K562 (cell line): ENCODE measurements at regions not wholly inside any gene's neighbourhood (a gene's known extent, or its start where the extent isn't known, plus 50 kb on each side); places are given as distances from the start of the nearest gene placed in this dataset.

ENCODE experiments used
- BRF2 ChIP-seq: IDR thresholded peaks from 3 replicates; pipeline ENCODE4 v1.6.1; 2011; ENCODE audit warnings: borderline replicate concordance, mild to moderate bottlenecking; ENCODE audit not compliant: insufficient read length, insufficient read depth
- CBX8 ChIP-seq: fragments of 200-600 bp; sonication (generic); IDR thresholded peaks from 2 replicates; pipeline ENCODE4 v1.6.1; 2012; ENCODE audit warnings: borderline replicate concordance, mixed run types, low read depth, mild to moderate bottlenecking, moderate library complexity, mixed read lengths, low read length, control low read depth, inconsistent platforms; ENCODE audit not compliant: poor library complexity, severe bottlenecking; ENCODE audit errors: extremely low read depth
- CTCF ChIP-seq, 3 experiments: IDR thresholded peaks in 2 of 3; conservative IDR thresholded peaks in 1 of 3; 2 replicates each; pipeline ENCODE4 v1.5.1; 2011 to 2012; ENCODE audit warnings: low read length in 3 of 3, mild to moderate bottlenecking in 3 of 3, control low read depth in 2 of 3, improper control_type of control experiment in 1 of 3, inconsistent platforms in 1 of 3, low read depth in 1 of 3, mixed read lengths in 1 of 3, moderate library complexity in 1 of 3; ENCODE audit not compliant: insufficient read depth in 2 of 3
- ETV6 ChIP-seq, 3 experiments: fragments of 150-350 bp in 1 of 3; sonication (generic) in 1 of 3; formaldehyde crosslinking in 1 of 3; IDR thresholded peaks; 2 replicates each; pipeline versions ENCODE4 v1.6.1 to v1.8.0; 2014 to 2022; ENCODE audit warnings: borderline replicate concordance in 2 of 3, low read depth in 2 of 3, antibody characterized with exemption in 1 of 3, low read length in 1 of 3, mild to moderate bottlenecking in 1 of 3, missing genetic modification reagents in 1 of 3
- HCFC1 ChIP-seq: IDR thresholded peaks from 2 replicates; pipeline ENCODE4 v1.6.1; 2012; ENCODE audit warnings: low read depth, low read length, improper control_type of control experiment
- RBBP5 ChIP-seq: fragments of 200-600 bp; sonication (generic); IDR thresholded peaks from 2 replicates; pipeline ENCODE4 v1.6.1; 2012; ENCODE audit warnings: borderline replicate concordance, mild to moderate bottlenecking, low read length, control low read depth, inconsistent platforms; ENCODE audit not compliant: insufficient read depth, poor library complexity, severe bottlenecking
- ZBTB7A ChIP-seq: IDR thresholded peaks from 2 replicates; pipeline ENCODE4 v1.6.1; 2011; ENCODE audit warnings: low read depth, mild to moderate bottlenecking, low read length, moderate library complexity, borderline replicate concordance; ENCODE audit not compliant: control insufficient read depth
- ZNF354B ChIP-seq: fragments of 250-450 bp; sonication (Bioruptor Pico); IDR thresholded peaks from 2 replicates; pipeline ENCODE4 v1.4.0; 2020
- TF ChIP-seq, protein P1 (sequence below): fragments of 250-450 bp; sonication (Bioruptor Pico); IDR thresholded peaks from 2 replicates; pipeline ENCODE4 v1.4.0; 2020; ENCODE audit warnings: mild to moderate bottlenecking, moderate library complexity

- TF ChIP-seq HCFC1 (no peak), ZNF354B (CRISPR knock-in tag) (no peak), ETV6 (IDR thresholded peaks at IDR 0.05; ENCODE audit: borderline replicate concordance in 1 of 2, low read depth in 2 of 2, low read length in 1 of 2) (no peak), ETV6 (CRISPR knock-in tag; IDR thresholded peaks at IDR 0.05; ENCODE audit: borderline replicate concordance) (no peak), CBX8 (no peak), RBBP5 (no peak), BRF2 (no peak), ZBTB7A (no peak), CTCF (IDR thresholded peaks at IDR 0.05 in 2 of 3, conservative IDR thresholded peaks at IDR 0.05 in 1 of 3; ENCODE audit: insufficient read depth in 2 of 3, low read depth in 1 of 3, low read length in 3 of 3) (no peak)
- TF ChIP-seq, protein P1, sequence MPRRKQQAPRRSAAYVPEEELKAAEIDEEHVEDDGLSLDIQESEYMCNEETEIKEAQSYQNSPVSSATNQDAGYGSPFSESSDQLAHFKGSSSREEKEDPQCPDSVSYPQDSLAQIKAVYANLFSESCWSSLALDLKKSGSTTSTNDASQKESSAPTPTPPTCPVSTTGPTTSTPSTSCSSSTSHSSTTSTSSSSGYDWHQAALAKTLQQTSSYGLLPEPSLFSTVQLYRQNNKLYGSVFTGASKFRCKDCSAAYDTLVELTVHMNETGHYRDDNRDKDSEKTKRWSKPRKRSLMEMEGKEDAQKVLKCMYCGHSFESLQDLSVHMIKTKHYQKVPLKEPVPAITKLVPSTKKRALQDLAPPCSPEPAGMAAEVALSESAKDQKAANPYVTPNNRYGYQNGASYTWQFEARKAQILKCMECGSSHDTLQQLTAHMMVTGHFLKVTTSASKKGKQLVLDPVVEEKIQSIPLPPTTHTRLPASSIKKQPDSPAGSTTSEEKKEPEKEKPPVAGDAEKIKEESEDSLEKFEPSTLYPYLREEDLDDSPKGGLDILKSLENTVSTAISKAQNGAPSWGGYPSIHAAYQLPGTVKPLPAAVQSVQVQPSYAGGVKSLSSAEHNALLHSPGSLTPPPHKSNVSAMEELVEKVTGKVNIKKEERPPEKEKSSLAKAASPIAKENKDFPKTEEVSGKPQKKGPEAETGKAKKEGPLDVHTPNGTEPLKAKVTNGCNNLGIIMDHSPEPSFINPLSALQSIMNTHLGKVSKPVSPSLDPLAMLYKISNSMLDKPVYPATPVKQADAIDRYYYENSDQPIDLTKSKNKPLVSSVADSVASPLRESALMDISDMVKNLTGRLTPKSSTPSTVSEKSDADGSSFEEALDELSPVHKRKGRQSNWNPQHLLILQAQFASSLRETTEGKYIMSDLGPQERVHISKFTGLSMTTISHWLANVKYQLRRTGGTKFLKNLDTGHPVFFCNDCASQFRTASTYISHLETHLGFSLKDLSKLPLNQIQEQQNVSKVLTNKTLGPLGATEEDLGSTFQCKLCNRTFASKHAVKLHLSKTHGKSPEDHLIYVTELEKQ: no peak
Measured at GRCh38 chr22:48941903-48942575, 885.6 kb downstream of the BRD1 start.
